ENCODE measurements at regions not wholly inside any gene's neighbourhood (a gene's known extent, or its start where the extent isn't known, plus 50 kb on each side); places are given as distances from the start of the nearest gene placed in this dataset.
"Not testable (repeated sequence)": the region's sequence is repeated elsewhere in the genome, so short reads cannot be mapped to it uniquely, and the experiment has no call there.

- DNase-seq: no peak
Measured at GRCh38 chr9:31490551-31491106, 893.8 kb upstream of the ACO1 start.

GRCh38 chr9:31492229-31492628 lies 892.2 kb upstream of the ACO1 start:
- DNase-seq: no peak

GRCh38 chr9:31500422-31500821 lies 884.0 kb upstream of the ACO1 start:
- DNase-seq: no peak

- peak; percentile 48 for DNase-seq
Measured at GRCh38 chr9:31519011-31519410, 865.4 kb upstream of the ACO1 start.

- no peak for DNase-seq
Measured at GRCh38 chr9:31519424-31519823, 865.0 kb upstream of the ACO1 start.

GRCh38 chr9:31519826-31520225 lies 864.6 kb upstream of the ACO1 start:
- no peak for DNase-seq

- no peak for DNase-seq
Measured at GRCh38 chr9:31520301-31521085, 864.0 kb upstream of the ACO1 start.

- DNase-seq: no peak
Measured at GRCh38 chr9:31535651-31536050, 848.8 kb upstream of the ACO1 start.

GRCh38 chr9:31536471-31536870 lies 848.0 kb upstream of the ACO1 start:
- no peak for DNase-seq

- no peak for DNase-seq
Measured at GRCh38 chr9:31541721-31542281, 842.6 kb upstream of the ACO1 start.

- DNase-seq: peak; percentile 11
Measured at GRCh38 chr9:31542384-31543055, 841.9 kb upstream of the ACO1 start.

GRCh38 chr9:31554941-31555340 lies 829.5 kb upstream of the ACO1 start:
- DNase-seq: no peak

GRCh38 chr9:31556667-31557463 lies 827.6 kb upstream of the ACO1 start:
- no peak for DNase-seq

GRCh38 chr9:31572190-31572589 lies 812.3 kb upstream of the ACO1 start:
- not testable (repeated sequence) for DNase-seq

- no peak for DNase-seq
Measured at GRCh38 chr9:31573561-31573960, 810.9 kb upstream of the ACO1 start.

- no peak for DNase-seq
Measured at GRCh38 chr9:31574006-31574765, 810.3 kb upstream of the ACO1 start.

GRCh38 chr9:31582071-31582470 lies 802.4 kb upstream of the ACO1 start:
- DNase-seq: no peak

GRCh38 chr9:31582561-31582960 lies 801.9 kb upstream of the ACO1 start:
- no peak for DNase-seq

- no peak for DNase-seq
Measured at GRCh38 chr9:31585158-31585557, 799.3 kb upstream of the ACO1 start.

GRCh38 chr9:31587146-31587545 lies 797.3 kb upstream of the ACO1 start:
- DNase-seq: no peak

GRCh38 chr9:31588006-31588405 lies 796.4 kb upstream of the ACO1 start:
- no peak for DNase-seq

- DNase-seq: no peak
Measured at GRCh38 chr9:31588756-31589155, 795.7 kb upstream of the ACO1 start.
